ENCODE measurements at regions not wholly inside any gene's neighbourhood (a gene's known extent, or its start where the extent isn't known, plus 50 kb on each side); places are given as distances from the start of the nearest gene placed in this dataset.

GRCh38 chr13:23992781-23993679 is 95.7 kb upstream of the C1QTNF9B start:
- TF ChIP-seq CEBPB (IDR thresholded peaks at IDR 0.05), result no peak
- no peak for TF ChIP-seq SMC3 (IDR thresholded peaks at IDR 0.05)
- TF ChIP-seq, protein P1, sequence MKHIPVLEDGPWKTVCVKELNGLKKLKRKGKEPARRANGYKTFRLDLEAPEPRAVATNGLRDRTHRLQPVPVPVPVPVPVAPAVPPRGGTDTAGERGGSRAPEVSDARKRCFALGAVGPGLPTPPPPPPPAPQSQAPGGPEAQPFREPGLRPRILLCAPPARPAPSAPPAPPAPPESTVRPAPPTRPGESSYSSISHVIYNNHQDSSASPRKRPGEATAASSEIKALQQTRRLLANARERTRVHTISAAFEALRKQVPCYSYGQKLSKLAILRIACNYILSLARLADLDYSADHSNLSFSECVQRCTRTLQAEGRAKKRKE (CRISPR knock-in tag; IDR thresholded peaks at IDR 0.05; ENCODE audit: low read depth), result no peak
- TF ChIP-seq EP300 (IDR thresholded peaks at IDR 0.05), result no peak
- TF ChIP-seq HOXA7 (CRISPR knock-in tag; IDR thresholded peaks at IDR 0.05), result no peak
- no peak for TF ChIP-seq CHD4 (IDR thresholded peaks at IDR 0.05; ENCODE audit: borderline replicate concordance)
- no peak for TF ChIP-seq RAD21 (conservative IDR thresholded peaks at IDR 0.05 in 1 of 2, IDR thresholded peaks at IDR 0.05 in 1 of 2)
- TF ChIP-seq POLR2AphosphoS2 (conservative IDR thresholded peaks at IDR 0.05; ENCODE audit: low read length), result no peak
- no peak for TF ChIP-seq RNF2 (IDR thresholded peaks at IDR 0.05; ENCODE audit: borderline replicate concordance, low read depth)
- TF ChIP-seq BCL3 (IDR thresholded peaks at IDR 0.05), result no peak
- TF ChIP-seq, protein P2, sequence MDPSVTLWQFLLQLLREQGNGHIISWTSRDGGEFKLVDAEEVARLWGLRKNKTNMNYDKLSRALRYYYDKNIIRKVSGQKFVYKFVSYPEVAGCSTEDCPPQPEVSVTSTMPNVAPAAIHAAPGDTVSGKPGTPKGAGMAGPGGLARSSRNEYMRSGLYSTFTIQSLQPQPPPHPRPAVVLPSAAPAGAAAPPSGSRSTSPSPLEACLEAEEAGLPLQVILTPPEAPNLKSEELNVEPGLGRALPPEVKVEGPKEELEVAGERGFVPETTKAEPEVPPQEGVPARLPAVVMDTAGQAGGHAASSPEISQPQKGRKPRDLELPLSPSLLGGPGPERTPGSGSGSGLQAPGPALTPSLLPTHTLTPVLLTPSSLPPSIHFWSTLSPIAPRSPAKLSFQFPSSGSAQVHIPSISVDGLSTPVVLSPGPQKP (IDR thresholded peaks at IDR 0.05; ENCODE audit: low read depth, low read length), result no peak
- no peak for TF ChIP-seq BHLHE40 (IDR thresholded peaks at IDR 0.05; ENCODE audit: low read depth, low read length)
- TF ChIP-seq HEYL (CRISPR knock-in tag; IDR thresholded peaks at IDR 0.05), result no peak
- TF ChIP-seq HOXB5 (CRISPR knock-in tag; IDR thresholded peaks at IDR 0.05), result no peak
- ATAC-seq (no peak), FAIRE-seq (no peak), DNase-seq (ENCODE audit: low read depth in 1 of 2, low spot score in 1 of 2) (no peak)
- Histone ChIP-seq H3K4me3 (no peak overlapping the region), H3K9me3 (no peaks in the 10 kb centered on the region; the same call in 2 of the 3 replicates), H3K4me2 (no peak overlapping the region), H3K27ac (no peak overlapping the region), H3K4me1 (no peaks in the 10 kb centered on the region)
- ChIA-PET CTCF (no interaction called here), POLR2A (no interaction called here)
- 45% methylated on average over 9 of the region's 12 CpGs for WGBS (ENCODE audit: missing lambda C conversion rate)

DNA sequence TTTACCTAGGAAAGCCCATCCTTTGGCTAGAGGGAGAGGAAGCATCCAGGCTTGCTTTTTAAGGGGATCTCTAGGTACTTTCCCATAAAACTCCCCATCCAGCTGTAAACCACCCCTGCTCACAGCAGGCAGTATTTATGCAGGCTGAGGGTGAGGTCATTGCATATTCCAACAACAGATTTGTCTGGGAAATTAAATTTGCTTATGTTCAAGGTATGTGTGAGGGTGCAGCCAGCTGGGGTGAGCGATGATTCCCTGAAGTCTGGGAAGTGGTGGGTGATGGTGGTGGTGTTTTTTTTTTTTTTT is 96.3 kb upstream of the C1QTNF9B start:
- WGBS (ENCODE audit: missing lambda C conversion rate), result 80% methylated on average over 1 of the region's 1 CpG
- no peak for TF ChIP-seq MAFK (IDR thresholded peaks at IDR 0.05; ENCODE audit: partially characterized antibody)
- TF ChIP-seq RAD21 (conservative IDR thresholded peaks at IDR 0.05 in 1 of 2, IDR thresholded peaks at IDR 0.05 in 1 of 2), result no peak
- TF ChIP-seq KDM1A (IDR thresholded peaks at IDR 0.05; ENCODE audit: low read depth), result no peak
- TF ChIP-seq, protein P3, sequence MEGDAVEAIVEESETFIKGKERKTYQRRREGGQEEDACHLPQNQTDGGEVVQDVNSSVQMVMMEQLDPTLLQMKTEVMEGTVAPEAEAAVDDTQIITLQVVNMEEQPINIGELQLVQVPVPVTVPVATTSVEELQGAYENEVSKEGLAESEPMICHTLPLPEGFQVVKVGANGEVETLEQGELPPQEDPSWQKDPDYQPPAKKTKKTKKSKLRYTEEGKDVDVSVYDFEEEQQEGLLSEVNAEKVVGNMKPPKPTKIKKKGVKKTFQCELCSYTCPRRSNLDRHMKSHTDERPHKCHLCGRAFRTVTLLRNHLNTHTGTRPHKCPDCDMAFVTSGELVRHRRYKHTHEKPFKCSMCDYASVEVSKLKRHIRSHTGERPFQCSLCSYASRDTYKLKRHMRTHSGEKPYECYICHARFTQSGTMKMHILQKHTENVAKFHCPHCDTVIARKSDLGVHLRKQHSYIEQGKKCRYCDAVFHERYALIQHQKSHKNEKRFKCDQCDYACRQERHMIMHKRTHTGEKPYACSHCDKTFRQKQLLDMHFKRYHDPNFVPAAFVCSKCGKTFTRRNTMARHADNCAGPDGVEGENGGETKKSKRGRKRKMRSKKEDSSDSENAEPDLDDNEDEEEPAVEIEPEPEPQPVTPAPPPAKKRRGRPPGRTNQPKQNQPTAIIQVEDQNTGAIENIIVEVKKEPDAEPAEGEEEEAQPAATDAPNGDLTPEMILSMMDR (IDR thresholded peaks at IDR 0.05), result no peak
- no peak for TF ChIP-seq ZNF302 (CRISPR knock-in tag; IDR thresholded peaks at IDR 0.05)
- TF ChIP-seq FOSB (CRISPR knock-in tag; IDR thresholded peaks at IDR 0.05), result no peak
- no peak for TF ChIP-seq ZSCAN20 (CRISPR knock-in tag; IDR thresholded peaks at IDR 0.05)
- no peak for TF ChIP-seq ZFP36 (IDR thresholded peaks at IDR 0.05; ENCODE audit: borderline replicate concordance, partially characterized antibody)
- no peak for TF ChIP-seq POLR2AphosphoS2 (conservative IDR thresholded peaks at IDR 0.05; ENCODE audit: low read length)
- TF ChIP-seq NPAS2 (CRISPR knock-in tag; IDR thresholded peaks at IDR 0.05; ENCODE audit: borderline replicate concordance), result no peak
- Histone ChIP-seq H3K4me3 (no peak overlapping the region), H3K27ac (no peak overlapping the region), H3K4me1 (no peaks in the 10 kb centered on the region), H3K9me3 (no peaks in the 10 kb centered on the region; the same call in 2 of the 3 replicates), H3K4me2 (no peak overlapping the region)
- CTCF ChIA-PET, result no interaction called here
- no peak for ATAC-seq
- POLR2A ChIA-PET, result no interaction called here
- FAIRE-seq, result no peak
- DNase-seq (ENCODE audit: low read depth in 1 of 2, low spot score in 1 of 2), result no peak
